ENCODE measurements at regions not wholly inside any gene's neighbourhood (a gene's known extent, or its start where the extent isn't known, plus 50 kb on each side); places are given as distances from the start of the nearest gene placed in this dataset.

GRCh38 chr13:97559030-97559429 lies 125.1 kb downstream of the RAP2A start:
- H3K4me1 ChIP-seq (replicated peaks in 1 of 2; ENCODE audit: control insufficient read depth in 2 of 2, insufficient read depth in 2 of 2, low read length in 2 of 2): no peaks in the 10 kb centered on the region
- no peaks in the 10 kb centered on the region for H3K36me3 ChIP-seq (ENCODE audit: control insufficient read depth, insufficient read depth, low read length)
- H4K20me1 ChIP-seq (replicated peaks; ENCODE audit: control insufficient read depth, insufficient read depth, low read length): no peaks in the 10 kb centered on the region
- ChIA-PET CTCF (ENCODE audit: low intra/inter-chr PET ratio) (no interaction called here), POLR2A (no interaction called here)
- no peak overlapping the region for H2AFZ ChIP-seq (ENCODE audit: low read depth, low read length)
- no peak overlapping the region for H3K27ac ChIP-seq (ENCODE audit: extremely low read depth, low read depth, low read length)
- in situ Hi-C loops (cut with MboI) (no loop called here), intact Hi-C loops (cut with micrococcal nuclease) (no loop called here)
- H3K4me3 ChIP-seq: no peak overlapping the region
- no peak for DNase-seq (ENCODE audit: extremely low read depth in 1 of 4, low spot score in 3 of 4)
- H3K4me2 ChIP-seq (ENCODE audit: insufficient read depth, low read length): no peak overlapping the region
- H3K27me3 ChIP-seq (ENCODE audit: control insufficient read depth in 2 of 2, insufficient read depth in 2 of 2, low read length in 2 of 2): no peaks in the 10 kb centered on the region
- BruUV-seq (replicated peaks): no TSS peak
- no peaks in the 10 kb centered on the region for H3K79me2 ChIP-seq (ENCODE audit: control insufficient read depth, insufficient read depth, low read length)
- H3K9me1 ChIP-seq (ENCODE audit: control insufficient read depth, insufficient read depth, low read length): no peaks in the 10 kb centered on the region
- H3K9ac ChIP-seq (ENCODE audit: insufficient read depth in 1 of 2, low read depth in 2 of 2, low read length in 2 of 2): no peak overlapping the region
- no peaks in the 10 kb centered on the region for H3K9me3 ChIP-seq (replicated peaks; ENCODE audit: control insufficient read depth, insufficient read depth, low read depth, low read length)
- FAIRE-seq: no peak
- ATAC-seq: no peak
- WGBS (ENCODE audit: insufficient coverage, low coverage, missing lambda C conversion rate): 0% methylated on average over 2 of the region's 2 CpGs
- TF ChIP-seq CREM (IDR thresholded peaks at IDR 0.05; ENCODE audit: low read depth): no peak
- no peak for TF ChIP-seq POLR2H (tag; IDR thresholded peaks at IDR 0.05; ENCODE audit: low read depth)
- no peak for TF ChIP-seq PBX2 (CRISPR knock-in tag; IDR thresholded peaks at IDR 0.05; ENCODE audit: low read depth)
- TF ChIP-seq PBX2 (tag; conservative IDR thresholded peaks at IDR 0.05; ENCODE audit: low read depth): no peak
- no peak for TF ChIP-seq CBFB (CRISPR knock-in tag; IDR thresholded peaks at IDR 0.05)
- TF ChIP-seq ZKSCAN3 (CRISPR knock-in tag; IDR thresholded peaks at IDR 0.05): no peak
- no peak for TF ChIP-seq HDAC2 (IDR thresholded peaks at IDR 0.05)
- no peak for TF ChIP-seq MEF2D (tag; conservative IDR thresholded peaks at IDR 0.05; ENCODE audit: low read depth)
- no peak for TF ChIP-seq ZFP30 (CRISPR knock-in tag; IDR thresholded peaks at IDR 0.05; ENCODE audit: borderline replicate concordance)
- TF ChIP-seq ID3 (CRISPR knock-in tag; IDR thresholded peaks at IDR 0.05): no peak
- no peak for TF ChIP-seq ID3 (tag; IDR thresholded peaks at IDR 0.05)
- TF ChIP-seq SMAD2 (IDR thresholded peaks at IDR 0.05; ENCODE audit: low read depth, low read length): no peak
- TF ChIP-seq TAF1 (IDR thresholded peaks at IDR 0.05; ENCODE audit: control insufficient read depth, extremely low read depth, insufficient read depth, low read length, severe bottlenecking): no peak
- no peak for TF ChIP-seq HMGN3 (IDR thresholded peaks at IDR 0.05; ENCODE audit: borderline replicate concordance, extremely low read depth, insufficient read length, low read depth, low read length)
- TF ChIP-seq TCF7 (IDR thresholded peaks at IDR 0.05; ENCODE audit: borderline replicate concordance): no peak
- TF ChIP-seq ZKSCAN8 (CRISPR knock-in tag; IDR thresholded peaks at IDR 0.05): no peak
- TF ChIP-seq E2F8 (IDR thresholded peaks at IDR 0.05; ENCODE audit: low read depth, partially characterized antibody): no peak
- no peak for TF ChIP-seq ZNF133 (CRISPR knock-in tag; IDR thresholded peaks at IDR 0.05)
- no peak for TF ChIP-seq HMG20A (CRISPR knock-in tag; conservative IDR thresholded peaks at IDR 0.05)

Data from K562 (cell line).